ENCODE measurements at regions not wholly inside any gene's neighbourhood (a gene's known extent, or its start where the extent isn't known, plus 50 kb on each side); places are given as distances from the start of the nearest gene placed in this dataset.

- no peaks in the 10 kb centered on the region for H3F3A ChIP-seq (ENCODE audit: insufficient read depth, low read length)
Measured at GRCh38 chr5:82613891-82614290, 335.7 kb upstream of the RPS23 start.

GRCh38 chr5:82610686-82611085 lies 332.5 kb upstream of the RPS23 start:
- no peaks in the 10 kb centered on the region for H3K9me2 ChIP-seq (replicated peaks; ENCODE audit: insufficient read depth, low read length)
- H3K27ac ChIP-seq (ENCODE audit: low read length): no peak overlapping the region
- no peak overlapping the region for H3K4me3 ChIP-seq (ENCODE audit: low read length)
- H3K9me3 ChIP-seq (replicated peaks; ENCODE audit: insufficient read depth, low read length): no peaks in the 10 kb centered on the region
- TF ChIP-seq EZH2 (optimal IDR thresholded peaks at IDR 0.05; ENCODE audit: low read depth, low read length): no peak
- no peaks in the 10 kb centered on the region for H3K79me2 ChIP-seq (ENCODE audit: low read length)
- no peaks in the 10 kb centered on the region for H3K36me3 ChIP-seq (replicated peaks; ENCODE audit: insufficient read depth, low read length)
- no peaks in the 10 kb centered on the region for H4K20me1 ChIP-seq (ENCODE audit: insufficient read depth, low read length)
- H3K4me1 ChIP-seq (ENCODE audit: low read length): no peaks in the 10 kb centered on the region
- H3K9ac ChIP-seq (ENCODE audit: low read length): no peak overlapping the region
- H3K4me2 ChIP-seq (ENCODE audit: low read depth, low read length): no peak overlapping the region
- H3K27me3 ChIP-seq (replicated peaks; ENCODE audit: insufficient read depth, low read length): no peaks in the 10 kb centered on the region
- no peak overlapping the region for H2AFZ ChIP-seq (ENCODE audit: low read length)
- DNase-seq: no peak
- H3F3A ChIP-seq (ENCODE audit: insufficient read depth, low read length): no peaks in the 10 kb centered on the region

More at GRCh38 chr5:82613891-82614290, 335.7 kb upstream of the RPS23 start:
- H3K36me3 ChIP-seq (replicated peaks; ENCODE audit: insufficient read depth, low read length): no peaks in the 10 kb centered on the region
- H3K27ac ChIP-seq (ENCODE audit: low read length): no peak overlapping the region
- no peaks in the 10 kb centered on the region for H3K27me3 ChIP-seq (replicated peaks; ENCODE audit: insufficient read depth, low read length)
- H3K9me2 ChIP-seq (replicated peaks; ENCODE audit: insufficient read depth, low read length): no peaks in the 10 kb centered on the region
- H3K4me1 ChIP-seq (ENCODE audit: low read length): no peaks in the 10 kb centered on the region
- TF ChIP-seq EZH2phosphoT487 (IDR thresholded peaks at IDR 0.05; ENCODE audit: low read length): no peak
- TF ChIP-seq CTCF (IDR thresholded peaks at IDR 0.05; ENCODE audit: low read length): no peak
- no peak for TF ChIP-seq EZH2 (optimal IDR thresholded peaks at IDR 0.05; ENCODE audit: low read depth, low read length)
- no peak overlapping the region for H3K9ac ChIP-seq (ENCODE audit: low read length)
- DNase-seq: no peak
- no peaks in the 10 kb centered on the region for H3K9me3 ChIP-seq (replicated peaks; ENCODE audit: insufficient read depth, low read length)
- H3K79me2 ChIP-seq (ENCODE audit: low read length): no peaks in the 10 kb centered on the region
- H3K4me2 ChIP-seq (ENCODE audit: low read depth, low read length): no peak overlapping the region
- H3K4me3 ChIP-seq (ENCODE audit: low read length): no peak overlapping the region
- no peaks in the 10 kb centered on the region for H4K20me1 ChIP-seq (ENCODE audit: insufficient read depth, low read length)
- H2AFZ ChIP-seq (ENCODE audit: low read length): no peak overlapping the region

GRCh38 chr5:82605441-82605973 lies 327.4 kb upstream of the RPS23 start:
- no peaks in the 10 kb centered on the region for H3K9me2 ChIP-seq (replicated peaks; ENCODE audit: insufficient read depth, low read length)
- no peak overlapping the region for H3K4me3 ChIP-seq (ENCODE audit: low read length)
- H4K20me1 ChIP-seq (ENCODE audit: insufficient read depth, low read length): no peaks in the 10 kb centered on the region
- H3F3A ChIP-seq (ENCODE audit: insufficient read depth, low read length): no peaks in the 10 kb centered on the region
- TF ChIP-seq EZH2 (optimal IDR thresholded peaks at IDR 0.05; ENCODE audit: low read depth, low read length) (no peak), EZH2phosphoT487 (IDR thresholded peaks at IDR 0.05; ENCODE audit: low read length) (no peak)
- no peaks in the 10 kb centered on the region for H3K79me2 ChIP-seq (ENCODE audit: low read length)
- no peak overlapping the region for H2AFZ ChIP-seq (ENCODE audit: low read length)
- H3K9me3 ChIP-seq (replicated peaks; ENCODE audit: insufficient read depth, low read length): no peaks in the 10 kb centered on the region
- no peak for DNase-seq
- no peaks in the 10 kb centered on the region for H3K27me3 ChIP-seq (replicated peaks; ENCODE audit: insufficient read depth, low read length)
- H3K36me3 ChIP-seq (replicated peaks; ENCODE audit: insufficient read depth, low read length): no peaks in the 10 kb centered on the region
- H3K9ac ChIP-seq (ENCODE audit: low read length): no peak overlapping the region
- no peaks in the 10 kb centered on the region for H3K4me1 ChIP-seq (ENCODE audit: low read length)
- H3K27ac ChIP-seq (ENCODE audit: low read length): no peak overlapping the region
- no peak overlapping the region for H3K4me2 ChIP-seq (ENCODE audit: low read depth, low read length)

GRCh38 chr5:82603033-82603987 lies 325.2 kb upstream of the RPS23 start:
- Histone ChIP-seq H2AFZ (ENCODE audit: low read length) (no peak overlapping the region), H3K4me3 (ENCODE audit: low read length) (no peak overlapping the region), H3K27me3 (replicated peaks; ENCODE audit: insufficient read depth, low read length) (no peaks in the 10 kb centered on the region), H3K79me2 (ENCODE audit: low read length) (no peaks in the 10 kb centered on the region), H3K4me2 (ENCODE audit: low read depth, low read length) (no peak overlapping the region), H3F3A (ENCODE audit: insufficient read depth, low read length) (no peaks in the 10 kb centered on the region), H3K9me3 (replicated peaks; ENCODE audit: insufficient read depth, low read length) (no peaks in the 10 kb centered on the region), H3K36me3 (replicated peaks; ENCODE audit: insufficient read depth, low read length) (no peaks in the 10 kb centered on the region), H3K4me1 (ENCODE audit: low read length) (no peaks in the 10 kb centered on the region), H3K9me2 (replicated peaks; ENCODE audit: insufficient read depth, low read length) (no peaks in the 10 kb centered on the region), H3K9ac (ENCODE audit: low read length) (no peak overlapping the region), H3K27ac (ENCODE audit: low read length) (no peak overlapping the region), H4K20me1 (ENCODE audit: insufficient read depth, low read length) (no peaks in the 10 kb centered on the region)
- TF ChIP-seq CTCF (IDR thresholded peaks at IDR 0.05; ENCODE audit: low read length) (no peak), EZH2phosphoT487 (IDR thresholded peaks at IDR 0.05; ENCODE audit: low read length) (no peak), EZH2 (optimal IDR thresholded peaks at IDR 0.05; ENCODE audit: low read depth, low read length) (no peak)
- no peak for DNase-seq

Measured in MM.1S (cell line).